ENCODE measurements at regions not wholly inside any gene's neighbourhood (a gene's known extent, or its start where the extent isn't known, plus 50 kb on each side); places are given as distances from the start of the nearest gene placed in this dataset.

DNA sequence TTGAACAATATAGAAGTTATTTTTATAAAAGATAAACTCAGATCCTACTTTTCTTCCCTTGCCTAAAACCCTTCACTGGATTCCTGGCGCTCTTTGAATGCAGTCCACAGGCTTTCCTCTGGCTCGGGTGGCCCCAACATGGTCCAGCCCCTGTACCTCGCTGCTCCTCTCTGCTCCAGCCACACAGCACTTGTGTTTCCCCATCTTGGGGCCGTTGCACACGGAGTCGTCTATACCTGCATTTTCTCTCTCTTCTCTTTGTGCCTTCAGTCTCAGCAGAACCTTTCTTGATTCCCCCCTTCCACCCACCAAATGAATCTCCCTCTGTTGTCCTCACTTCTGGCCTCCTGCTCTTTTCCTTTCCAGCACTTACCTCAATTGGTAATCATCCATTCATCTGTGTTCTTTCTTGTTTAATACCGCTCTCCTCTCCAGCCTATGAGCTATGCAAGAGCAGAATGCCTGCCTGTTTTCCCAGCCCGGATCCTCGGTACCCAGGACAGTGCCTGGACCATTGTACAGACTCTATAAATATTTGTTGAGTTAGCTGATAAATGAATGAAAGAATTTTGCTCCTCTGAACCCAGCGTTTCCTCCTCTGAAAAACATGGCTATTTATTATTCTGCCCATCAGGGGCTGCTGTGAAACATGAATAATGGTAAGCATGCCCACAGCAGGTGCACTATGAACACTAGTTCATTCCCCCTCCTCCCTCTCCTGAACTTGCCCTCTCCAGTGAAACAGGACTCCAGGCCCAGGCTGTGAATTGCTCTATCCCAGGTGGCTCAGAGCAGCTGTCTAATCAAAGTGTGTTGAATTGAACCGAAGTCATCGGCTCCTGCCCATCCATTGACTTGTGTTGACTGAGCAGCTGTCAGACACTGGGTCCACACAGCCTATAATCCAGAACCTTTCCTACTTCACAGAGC is 266.9 kb downstream of the PTPRU start:
- TF ChIP-seq CTCF (IDR thresholded peaks at IDR 0.05) (no peak), EP300 (IDR thresholded peaks at IDR 0.05) (no peak)
